K562 (cell line): ENCODE measurements at regions not wholly inside any gene's neighbourhood (a gene's known extent, or its start where the extent isn't known, plus 50 kb on each side); places are given as distances from the start of the nearest gene placed in this dataset.

Experiments used
- ATAC-seq: fragments of 200-7000 bp; cut with Tn5 transposase; 3 replicates; pipeline ENCODE4 v1.9.1; 2020; ENCODE audit warnings: moderate library complexity
- BruUV-seq: library from RNA; stranded (reverse); fragments of 400-500 nt; replicated peaks from 2 replicates; lab custom pipeline; 2021; lab: Mats Ljungman, UMichigan
- CTCF ChIA-PET: fragments of 300-600 bp; formaldehyde crosslinking; extraction: SDS; loops from one replicate; lab custom pipeline; 2021; ENCODE audit warnings: low intra/inter-chr PET ratio; lab: Yijun Ruan, JAX
- POLR2A ChIA-PET: fragments of 300-600, 350-650 bp; sonication (Branson Sonifier 250); formaldehyde crosslinking; extraction: SDS; loops from one replicate; lab custom pipeline; 2021; ENCODE audit warnings: antibody characterized with exemption, inconsistent platforms; lab: Yijun Ruan, JAX
- DNase-seq, 4 experiments: peaks; one replicate each; pipeline versions ENCODE4 v3.0.0 to v3.0.0-alpha.2; 2011 to 2018; ENCODE audit warnings: low spot score in 3 of 4, mixed read lengths in 3 of 4; ENCODE audit errors: extremely low read depth in 1 of 4
- FAIRE-seq: peaks from 2 replicates; lab custom pipeline; 2011; peaks lifted over from hg19 to GRCh38; lab: Jason Lieb, UNC
- H2AFZ ChIP-seq: 2 replicates; pipeline ENCODE4 v1.6.0; 2011; ENCODE audit warnings: low read depth, low read length, control low read depth, inconsistent platforms
- H3K27ac ChIP-seq: fragments of 200-600 bp; 3 replicates; pipeline ENCODE4 v1.8.0; 2011; ENCODE audit warnings: low read depth, mild to moderate bottlenecking, control low read depth, inconsistent platforms, low read length, moderate library complexity, mixed read lengths; ENCODE audit errors: extremely low read depth
- H3K27me3 ChIP-seq, 2 experiments: fragments of 300-600 bp in 1 of 2; 2 replicates in 1 of 2; 3 replicates in 1 of 2; pipeline versions ENCODE4 v1.6.0 to v1.8.0; 2011; ENCODE audit warnings: inconsistent platforms in 2 of 2, low read length in 2 of 2, mild to moderate bottlenecking in 1 of 2, mixed read lengths in 1 of 2, moderate library complexity in 1 of 2; ENCODE audit not compliant: control insufficient read depth in 2 of 2, insufficient read depth in 2 of 2
- H3K36me3 ChIP-seq: fragments of 300-600 bp; 3 replicates; pipeline ENCODE4 v1.8.0; 2011; ENCODE audit warnings: mild to moderate bottlenecking, low read length, inconsistent platforms; ENCODE audit not compliant: control insufficient read depth, insufficient read depth
- H3K4me1 ChIP-seq, 2 experiments: fragments of 200-600 bp in 1 of 2; replicated peaks in 1 of 2; 2 replicates in 1 of 2; 3 replicates in 1 of 2; pipeline versions ENCODE4 v1.5.1 to v1.8.0; 2011; ENCODE audit warnings: inconsistent platforms in 2 of 2, low read length in 2 of 2, mild to moderate bottlenecking in 1 of 2, mixed read lengths in 1 of 2, moderate library complexity in 1 of 2; ENCODE audit not compliant: control insufficient read depth in 2 of 2, insufficient read depth in 2 of 2
- H3K4me2 ChIP-seq: 2 replicates; pipeline ENCODE4 v1.6.1; 2011; ENCODE audit warnings: low read length, control low read depth, inconsistent platforms, mixed read lengths; ENCODE audit not compliant: insufficient read depth
- H3K4me3 ChIP-seq: fragments of 200-600 bp; sonication (generic), shearing (Covaris generic); 2 replicates; pipeline ENCODE4 v1.5.1; 2016; ENCODE audit warnings: control low read depth, inconsistent platforms
- H3K79me2 ChIP-seq: fragments of 200-600 bp; 3 replicates; pipeline ENCODE4 v1.8.0; 2011; ENCODE audit warnings: low read length, inconsistent platforms; ENCODE audit not compliant: control insufficient read depth, insufficient read depth
- H3K9ac ChIP-seq, 2 experiments: 2 replicates each; pipeline versions ENCODE4 v1.6.0 to v1.6.1; 2011; ENCODE audit warnings: low read depth in 2 of 2, low read length in 2 of 2, control low read depth in 1 of 2, inconsistent platforms in 1 of 2, mild to moderate bottlenecking in 1 of 2, mixed read lengths in 1 of 2; ENCODE audit not compliant: insufficient read depth in 1 of 2
- H3K9me1 ChIP-seq: one replicate; pipeline ENCODE4 v1.6.0; 2011; ENCODE audit warnings: inconsistent platforms, mild to moderate bottlenecking, low read length, moderate library complexity; ENCODE audit not compliant: control insufficient read depth, insufficient read depth
- H3K9me3 ChIP-seq: replicated peaks from 2 replicates; pipeline ENCODE4 v1.5.1; 2011; ENCODE audit warnings: low read depth, low read length, inconsistent platforms; ENCODE audit not compliant: control insufficient read depth, insufficient read depth
- H4K20me1 ChIP-seq: replicated peaks from 2 replicates; pipeline ENCODE4 v1.6.1; 2011; ENCODE audit warnings: low read length, inconsistent platforms, mixed read lengths; ENCODE audit not compliant: control insufficient read depth, insufficient read depth
- ZBTB1 ChIP-seq: sonication (generic); formaldehyde crosslinking; IDR thresholded peaks from 2 replicates; pipeline ENCODE4 v1.8.1; 2023; ENCODE audit warnings: missing genetic modification reagents, low read depth, mild to moderate bottlenecking, borderline replicate concordance
- WGBS: fragments of 100-300 bp; shearing (Covaris generic); methylation state at CpG from one replicate; pipeline ENCODE4 v1.1.6; 2016; ENCODE audit warnings: low coverage, mixed read lengths; ENCODE audit not compliant: insufficient coverage; ENCODE audit errors: missing lambda C conversion rate; 5-methylcytosine and 5-hydroxymethylcytosine counted together
- in situ Hi-C: fragments of 300-500 bp; cut with MboI; formaldehyde crosslinking; loops from 4 replicates; pipeline ENCODE4 v1.15.0; 2018; ENCODE audit warnings: inconsistent platforms, mixed read lengths
- intact Hi-C: fragments of 100-400 bp; cut with micrococcal nuclease; formaldehyde crosslinking; loops from 2 replicates; pipeline ENCODE4 v1.14.2; 2022
- TF ChIP-seq, protein P1 (sequence below): fragments of 200-800 bp; sonication (Bioruptor generic); IDR thresholded peaks from 2 replicates; pipeline ENCODE4 v1.6.1; 2016; ENCODE audit warnings: missing genetic modification characterization, missing compliant biosample characterization

DNA sequence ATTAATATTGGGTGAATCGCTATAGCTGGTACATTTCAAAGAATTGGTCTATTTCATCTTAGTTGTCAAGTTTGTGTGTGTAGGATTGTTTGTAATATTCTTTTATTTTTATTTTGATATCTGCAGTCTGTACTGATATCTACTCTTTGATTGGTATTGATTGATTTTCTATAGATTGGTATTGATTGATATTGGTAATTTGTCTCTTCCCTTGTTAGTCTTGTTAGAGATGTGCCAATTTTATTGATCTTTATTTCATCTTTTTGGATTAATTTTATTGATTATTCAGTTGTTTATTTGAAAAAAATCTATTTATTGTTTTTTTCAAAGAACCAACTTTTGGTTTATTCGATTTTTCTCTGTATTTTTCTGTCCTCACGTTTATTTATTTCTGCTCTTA, 61.4 kb downstream of the TM2D3 start:
- no TSS peak for BruUV-seq
- Histone ChIP-seq H4K20me1 (no peaks in the 10 kb centered on the region), H3K79me2 (no peaks in the 10 kb centered on the region), H3K9ac (no peak overlapping the region), H3K27ac (no peak overlapping the region), H3K27me3 (no peaks in the 10 kb centered on the region; a peak in 1 of 5 replicates), H3K36me3 (no peaks in the 10 kb centered on the region), H3K9me1 (no peaks in the 10 kb centered on the region), H2AFZ (no peak overlapping the region), H3K4me2 (no peak overlapping the region), H3K4me1 (no peaks in the 10 kb centered on the region), H3K9me3 (no peaks in the 10 kb centered on the region), H3K4me3 (no peak overlapping the region)
- TF ChIP-seq, protein P1, sequence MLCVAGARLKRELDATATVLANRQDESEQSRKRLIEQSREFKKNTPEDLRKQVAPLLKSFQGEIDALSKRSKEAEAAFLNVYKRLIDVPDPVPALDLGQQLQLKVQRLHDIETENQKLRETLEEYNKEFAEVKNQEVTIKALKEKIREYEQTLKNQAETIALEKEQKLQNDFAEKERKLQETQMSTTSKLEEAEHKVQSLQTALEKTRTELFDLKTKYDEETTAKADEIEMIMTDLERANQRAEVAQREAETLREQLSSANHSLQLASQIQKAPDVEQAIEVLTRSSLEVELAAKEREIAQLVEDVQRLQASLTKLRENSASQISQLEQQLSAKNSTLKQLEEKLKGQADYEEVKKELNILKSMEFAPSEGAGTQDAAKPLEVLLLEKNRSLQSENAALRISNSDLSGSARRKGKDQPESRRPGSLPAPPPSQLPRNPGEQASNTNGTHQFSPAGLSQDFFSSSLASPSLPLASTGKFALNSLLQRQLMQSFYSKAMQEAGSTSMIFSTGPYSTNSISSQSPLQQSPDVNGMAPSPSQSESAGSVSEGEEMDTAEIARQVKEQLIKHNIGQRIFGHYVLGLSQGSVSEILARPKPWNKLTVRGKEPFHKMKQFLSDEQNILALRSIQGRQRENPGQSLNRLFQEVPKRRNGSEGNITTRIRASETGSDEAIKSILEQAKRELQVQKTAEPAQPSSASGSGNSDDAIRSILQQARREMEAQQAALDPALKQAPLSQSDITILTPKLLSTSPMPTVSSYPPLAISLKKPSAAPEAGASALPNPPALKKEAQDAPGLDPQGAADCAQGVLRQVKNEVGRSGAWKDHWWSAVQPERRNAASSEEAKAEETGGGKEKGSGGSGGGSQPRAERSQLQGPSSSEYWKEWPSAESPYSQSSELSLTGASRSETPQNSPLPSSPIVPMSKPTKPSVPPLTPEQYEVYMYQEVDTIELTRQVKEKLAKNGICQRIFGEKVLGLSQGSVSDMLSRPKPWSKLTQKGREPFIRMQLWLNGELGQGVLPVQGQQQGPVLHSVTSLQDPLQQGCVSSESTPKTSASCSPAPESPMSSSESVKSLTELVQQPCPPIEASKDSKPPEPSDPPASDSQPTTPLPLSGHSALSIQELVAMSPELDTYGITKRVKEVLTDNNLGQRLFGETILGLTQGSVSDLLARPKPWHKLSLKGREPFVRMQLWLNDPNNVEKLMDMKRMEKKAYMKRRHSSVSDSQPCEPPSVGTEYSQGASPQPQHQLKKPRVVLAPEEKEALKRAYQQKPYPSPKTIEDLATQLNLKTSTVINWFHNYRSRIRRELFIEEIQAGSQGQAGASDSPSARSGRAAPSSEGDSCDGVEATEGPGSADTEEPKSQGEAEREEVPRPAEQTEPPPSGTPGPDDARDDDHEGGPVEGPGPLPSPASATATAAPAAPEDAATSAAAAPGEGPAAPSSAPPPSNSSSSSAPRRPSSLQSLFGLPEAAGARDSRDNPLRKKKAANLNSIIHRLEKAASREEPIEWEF (CRISPR knock-in tag): peak; percentile 98
- no peak for TF ChIP-seq ZBTB1 (CRISPR knock-in tag)
- ChIA-PET POLR2A (interaction anchor here (0.9 kb wide), 1 partner anchor 244 kb away, joined by 3 read pairs; no protein-coding TSS in a partner anchor), CTCF (no interaction called here)
- in situ Hi-C loops: no loop called here
- FAIRE-seq (no peak), ATAC-seq (no peak), DNase-seq (no peak)
- intact Hi-C loops: no loop called here
- 2% methylated on average over 3 of the region's 3 CpGs for WGBS
